ENCODE measurements at regions not wholly inside any gene's neighbourhood (a gene's known extent, or its start where the extent isn't known, plus 50 kb on each side); places are given as distances from the start of the nearest gene placed in this dataset.
"Not testable (repeated sequence)": the region's sequence is repeated elsewhere in the genome, so short reads cannot be mapped to it uniquely, and the experiment has no call there.

- TF ChIP-seq THAP9 (CRISPR knock-in tag; IDR thresholded peaks at IDR 0.05; ENCODE audit: borderline replicate concordance), result no peak
- TF ChIP-seq ZNF343 (CRISPR knock-in tag; IDR thresholded peaks at IDR 0.05), result no peak
These were observed 79.1 kb upstream of the C16orf82 start (continued) for GRCh38 chr16:26987597-26988010.

GRCh38 chr16:26988186-26988585 is 78.5 kb upstream of the C16orf82 start:
- in situ Hi-C loops (cut with HindIII; ENCODE audit: extremely low pct_ligation_motif_present, low pct_unique_long_range_greater_than_20kb), result no loop called here
- no peak for FAIRE-seq
- H4K20me1 ChIP-seq (ENCODE audit: insufficient read depth, low read length), result no peaks in the 10 kb centered on the region
- H3K9ac ChIP-seq (ENCODE audit: insufficient read depth, low read depth, low read length), result no peak overlapping the region
- POLR2A ChIA-PET, result no interaction called here
- TF ChIP-seq CREB1 (IDR thresholded peaks at IDR 0.05), result peak; percentile 38
- TF ChIP-seq CREB1 (CRISPR knock-in tag; IDR thresholded peaks at IDR 0.05), result no peak
- TF ChIP-seq HNF4G (IDR thresholded peaks at IDR 0.05; ENCODE audit: borderline replicate concordance, low read depth, low read length), result no peak
- no peak for TF ChIP-seq HNF4G (CRISPR knock-in tag; IDR thresholded peaks at IDR 0.05; ENCODE audit: borderline replicate concordance, low read depth)
- TF ChIP-seq NCOA5 (CRISPR knock-in tag; IDR thresholded peaks at IDR 0.05), result no peak
- H3K4me3 ChIP-seq (replicated peaks in 1 of 3; ENCODE audit: insufficient read depth in 1 of 3, low read depth in 2 of 3, low read length in 3 of 3), result no peak overlapping the region
- H3K36me3 ChIP-seq (replicated peaks in 1 of 2; ENCODE audit: control insufficient read depth in 1 of 2, insufficient read depth in 2 of 2, low read length in 2 of 2), result no peaks in the 10 kb centered on the region
- BruUV-seq (replicated peaks), result no TSS peak
- intact Hi-C loops (cut with micrococcal nuclease; ENCODE audit: unreplicated experiment), result no loop called here
- DNase-seq (ENCODE audit: low spot score), result no peak
- 5% methylated on average over 5 of the region's 5 CpGs for WGBS (ENCODE audit: low lambda C conversion rate)
- no peak for ATAC-seq
- H3K79me2 ChIP-seq (ENCODE audit: insufficient read depth, low read length), result no peaks in the 10 kb centered on the region
- no peak overlapping the region for H3K27ac ChIP-seq (ENCODE audit: extremely low read length, insufficient read depth, low read length)
- H2AFZ ChIP-seq (ENCODE audit: low read length), result no peak overlapping the region
- no peak overlapping the region for H3K4me2 ChIP-seq (ENCODE audit: low read depth, low read length)
- H3K27me3 ChIP-seq (ENCODE audit: control insufficient read depth in 1 of 2, insufficient read depth in 2 of 2, low read length in 2 of 2), result peaks cover 0 to 22% of the 10 kb centered on the region in 2 experiments; a peak in 3 of 5 replicates
- no peaks in the 10 kb centered on the region for H3K9me3 ChIP-seq (ENCODE audit: low read length)
- H3K4me1 ChIP-seq (ENCODE audit: insufficient read depth, low read length), result no peaks in the 10 kb centered on the region
- CTCF ChIA-PET (ENCODE audit: low intra/inter-chr PET ratio, low total read pairs), result no interaction called here

- in situ Hi-C loops (cut with HindIII; ENCODE audit: extremely low pct_ligation_motif_present, low pct_unique_long_range_greater_than_20kb); H3K9me3 ChIP-seq (ENCODE audit: low read length); H3K36me3 ChIP-seq (replicated peaks in 1 of 2; ENCODE audit: control insufficient read depth in 1 of 2, insufficient read depth in 2 of 2, low read length in 2 of 2); H3K4me3 ChIP-seq (replicated peaks in 1 of 3; ENCODE audit: insufficient read depth in 1 of 3, low read depth in 2 of 3, low read length in 3 of 3); POLR2A ChIA-PET; H2AFZ ChIP-seq (ENCODE audit: low read length); DNase-seq (ENCODE audit: low spot score); H3K9ac ChIP-seq (ENCODE audit: insufficient read depth, low read depth, low read length); CTCF ChIA-PET (ENCODE audit: low intra/inter-chr PET ratio, low total read pairs); H3K4me2 ChIP-seq (ENCODE audit: low read depth, low read length); FAIRE-seq; BruUV-seq (replicated peaks); H3K4me1 ChIP-seq (ENCODE audit: insufficient read depth, low read length); H3K27ac ChIP-seq (ENCODE audit: extremely low read length, insufficient read depth, low read length); H3K79me2 ChIP-seq (ENCODE audit: insufficient read depth, low read length); intact Hi-C loops (cut with micrococcal nuclease; ENCODE audit: unreplicated experiment); H4K20me1 ChIP-seq (ENCODE audit: insufficient read depth, low read length); ATAC-seq: not testable (repeated sequence)
- 40% methylated on average over 5 of the region's 5 CpGs for WGBS (ENCODE audit: low lambda C conversion rate)
- peaks cover 0 to 26% of the 10 kb centered on the region in 2 experiments; a peak in 3 of 5 replicates for H3K27me3 ChIP-seq (ENCODE audit: control insufficient read depth in 1 of 2, insufficient read depth in 2 of 2, low read length in 2 of 2)
These were observed 76.2 kb upstream of the C16orf82 start for GRCh38 chr16:26990384-26991120.

All from HepG2 (cell line).